Endothelial cell of umbilical vein (primary cell): ENCODE measurements at regions not wholly inside any gene's neighbourhood (a gene's known extent, or its start where the extent isn't known, plus 50 kb on each side); places are given as distances from the start of the nearest gene placed in this dataset.

Experiments used
- CTCF ChIP-seq, 2 donors: IDR thresholded peaks; 1 replicate in 1 of 2; 2 replicates in 1 of 2; pipeline ENCODE4 v1.5.1; 2011; ENCODE audit warnings: low read length in 2 of 2, mild to moderate bottlenecking in 2 of 2, moderate library complexity in 2 of 2, control low read depth in 1 of 2, inconsistent platforms in 1 of 2, low read depth in 1 of 2; ENCODE audit not compliant: insufficient read depth in 1 of 2; ENCODE audit errors: extremely low read depth in 1 of 2
- EZH2 ChIP-seq: IDR thresholded peaks from 2 replicates; pipeline ENCODE4 v1.6.1; 2012; ENCODE audit warnings: borderline replicate concordance, low read depth, mild to moderate bottlenecking, moderate library complexity, low read length, inconsistent platforms; ENCODE audit not compliant: severe bottlenecking
- MYC ChIP-seq: IDR thresholded peaks from one replicate; pipeline ENCODE4 v1.6.1; 2011; ENCODE audit warnings: mild to moderate bottlenecking, low read depth, low read length
- POLR2AphosphoS5 ChIP-seq: IDR thresholded peaks from 2 replicates; pipeline ENCODE4 v1.6.1; 2012; ENCODE audit warnings: low read depth, mild to moderate bottlenecking, control low read depth, low read length, moderate library complexity; ENCODE audit not compliant: insufficient read depth

- no peak for TF ChIP-seq CTCF (IDR thresholded peaks at IDR 0.05; ENCODE audit: extremely low read depth in 1 of 2, insufficient read depth in 1 of 2, low read depth in 1 of 2, low read length in 2 of 2)
- no peak for TF ChIP-seq MYC
- no peak for TF ChIP-seq EZH2
- TF ChIP-seq POLR2AphosphoS5, result no peak
These were observed 133.6 kb upstream of the HMHB1 start for GRCh38 chr5:143678148-143678905.
